HCT116 (cell line): ENCODE measurements at regions not wholly inside any gene's neighbourhood (a gene's known extent, or its start where the extent isn't known, plus 50 kb on each side); places are given as distances from the start of the nearest gene placed in this dataset.

Experiments used
- ATAC-seq: fragments of 200-7000 bp; cut with Tn5 transposase; 2 replicates; pipeline ENCODE4 v1.9.1; 2020; ENCODE audit warnings: mild to moderate bottlenecking, moderate library complexity
- BruUV-seq: library from RNA; stranded (reverse); fragments of 400-500 nt; replicated peaks from 2 replicates; lab custom pipeline; 2021; lab: Mats Ljungman, UMichigan
- CTCF ChIA-PET: fragments of 300-600 bp; sonication (Branson Sonifier 250); formaldehyde crosslinking; loops from one replicate; lab custom pipeline; 2021; ENCODE audit warnings: antibody characterized with exemption; lab: Charles Lee
- POLR2A ChIA-PET: fragments of 300-600, 350-600 bp; sonication (Branson Sonifier 250); formaldehyde crosslinking; loops from one replicate; lab custom pipeline; 2021; ENCODE audit warnings: antibody characterized with exemption; lab: Charles Lee
- RAD21 ChIA-PET, 2 experiments: fragments of 300-600 bp; sonication (Branson Sonifier 250); formaldehyde crosslinking; loops; one replicate each; lab custom pipeline; 2023; ENCODE audit warnings: low total read pairs in 2 of 2; ENCODE audit not compliant: uncharacterized antibody in 2 of 2, unreplicated experiment in 2 of 2, low non-redundant PET in 1 of 2; lab: Charles Lee
- DNase-seq: peaks from one replicate; pipeline ENCODE4 v3.0.0-alpha.2; 2010; ENCODE audit warnings: low read depth, low spot score
- H2AFZ ChIP-seq: fragments of 200-600 bp; shearing (Covaris generic), sonication (generic); 2 replicates; pipeline ENCODE4 v1.6.1; 2017; ENCODE audit warnings: low read depth, mixed run types, mixed read lengths, antibody characterized with exemption, low read length; ENCODE audit not compliant: poor library complexity, severe bottlenecking
- H3K27ac ChIP-seq: 2 replicates; pipeline ENCODE4 v1.5.1; 2012; ENCODE audit warnings: low read depth, low read length
- H3K27me3 ChIP-seq: fragments of 200-600 bp; sonication (generic); 2 replicates; pipeline ENCODE4 v1.6.1; 2016; ENCODE audit warnings: mixed run types, low read length, mixed read lengths; ENCODE audit not compliant: insufficient read depth
- H3K36me3 ChIP-seq, 2 experiments: fragments of 200-500 bp in 1 of 2; fragments of 200-600 bp in 1 of 2; sonication (Bioruptor generic) in 1 of 2; sonication (generic) in 1 of 2; 2 replicates each; pipeline versions ENCODE4 v1.5.1 to v1.6.1; 2014 to 2016; ENCODE audit warnings: low read length in 2 of 2, inconsistent platforms in 1 of 2, mixed read lengths in 1 of 2, mixed run types in 1 of 2; ENCODE audit not compliant: insufficient read depth in 2 of 2, control insufficient read depth in 1 of 2
- H3K4me1 ChIP-seq, 2 experiments: fragments of 200-600 bp in 1 of 2; sonication (generic) in 1 of 2; 2 replicates each; pipeline versions ENCODE4 v1.5.1 to v1.6.1; 2012 to 2017; ENCODE audit warnings: low read length in 2 of 2, inconsistent platforms in 1 of 2, mild to moderate bottlenecking in 1 of 2, mixed read lengths in 1 of 2, mixed run types in 1 of 2, moderate library complexity in 1 of 2; ENCODE audit not compliant: insufficient read depth in 2 of 2, control insufficient read depth in 1 of 2
- H3K4me2 ChIP-seq: fragments of 200-600 bp; sonication (generic); 2 replicates; pipeline ENCODE4 v1.6.1; 2017; ENCODE audit warnings: mixed run types, low read length, mixed read lengths
- H3K4me3 ChIP-seq, 2 experiments: fragments of 200-600 bp in 1 of 2; sonication (generic) in 1 of 2; replicated peaks in 1 of 2; 2 replicates each; pipeline ENCODE4 v1.5.1; 2011 to 2016; ENCODE audit warnings: low read length in 2 of 2, control low read depth in 1 of 2, low read depth in 1 of 2, mild to moderate bottlenecking in 1 of 2, mixed read lengths in 1 of 2, mixed run types in 1 of 2
- H3K79me2 ChIP-seq: fragments of 200-600 bp; sonication (generic); 2 replicates; pipeline ENCODE4 v1.6.1; 2017; ENCODE audit warnings: mild to moderate bottlenecking, mixed run types, low read length, moderate library complexity, mixed read lengths; ENCODE audit not compliant: insufficient read depth
- H3K9ac ChIP-seq: fragments of 200-600 bp; sonication (generic); 2 replicates; pipeline ENCODE4 v1.6.1; 2016; ENCODE audit warnings: low read length, mixed read lengths
- H3K9me2 ChIP-seq: fragments of 200-600 bp; sonication (generic), shearing (Covaris generic); 2 replicates; pipeline ENCODE4 v1.6.1; 2017; ENCODE audit warnings: mixed run types, mild to moderate bottlenecking, moderate library complexity; ENCODE audit not compliant: insufficient read depth
- H3K9me3 ChIP-seq, 2 experiments: fragments of 200-500 bp in 1 of 2; fragments of 200-600 bp in 1 of 2; sonication (Bioruptor generic) in 1 of 2; sonication (generic) in 1 of 2; 2 replicates each; pipeline ENCODE4 v1.6.1; 2014 to 2017; ENCODE audit warnings: low read length in 2 of 2, mixed read lengths in 2 of 2, inconsistent platforms in 1 of 2, low read depth in 1 of 2, mild to moderate bottlenecking in 1 of 2, mixed run types in 1 of 2, moderate library complexity in 1 of 2; ENCODE audit not compliant: control insufficient read depth in 1 of 2, insufficient read depth in 1 of 2
- H4K20me1 ChIP-seq: fragments of 200-600 bp; sonication (generic), shearing (Covaris generic); 2 replicates; pipeline ENCODE4 v1.6.1; 2017; ENCODE audit warnings: mixed run types, mild to moderate bottlenecking, moderate library complexity; ENCODE audit not compliant: insufficient read depth
- CTCF ChIP-seq, 3 experiments: fragments of 200-600 bp in 1 of 3; sonication (generic) in 1 of 3; IDR thresholded peaks in 2 of 3; conservative IDR thresholded peaks in 1 of 3; 2 replicates each; pipeline ENCODE4 v1.5.1; 2012 to 2017; ENCODE audit warnings: low read depth in 2 of 3, low read length in 2 of 3, antibody characterized with exemption in 1 of 3, borderline replicate concordance in 1 of 3, control low read depth in 1 of 3, mild to moderate bottlenecking in 1 of 3, mixed read lengths in 1 of 3, mixed run types in 1 of 3, moderate library complexity in 1 of 3; ENCODE audit not compliant: insufficient read depth in 1 of 3
- EGR1 ChIP-seq: IDR thresholded peaks from 2 replicates; pipeline ENCODE4 v1.6.1; 2012; ENCODE audit warnings: low read depth
- ELF1 ChIP-seq: IDR thresholded peaks from 2 replicates; pipeline ENCODE4 v1.6.1; 2012; ENCODE audit warnings: low read depth, borderline replicate concordance
- FOSL1 ChIP-seq: IDR thresholded peaks from 2 replicates; pipeline ENCODE4 v1.6.1; 2012; ENCODE audit warnings: low read depth
- POLR2A ChIP-seq: IDR thresholded peaks from 2 replicates; pipeline ENCODE4 v1.7.0; 2011; ENCODE audit warnings: borderline replicate concordance; ENCODE audit not compliant: insufficient read depth, insufficient read length; ENCODE audit errors: extremely low read depth
- POLR2AphosphoS5 ChIP-seq: IDR thresholded peaks from 2 replicates; pipeline ENCODE4 v1.6.1; 2011; ENCODE audit warnings: mild to moderate bottlenecking, low read depth, low read length, moderate library complexity
- RAD21 ChIP-seq: IDR thresholded peaks from 2 replicates; pipeline ENCODE4 v1.6.1; 2012; ENCODE audit warnings: low read depth, mild to moderate bottlenecking
- intact Hi-C: fragments of 100-400 bp; cut with micrococcal nuclease; formaldehyde crosslinking; loops from 2 replicates; pipeline ENCODE4 v1.10.0; 2022

GRCh38 chr12:131380220-131380964, 330.5 kb upstream of the SFSWAP start:
- no peaks in the 10 kb centered on the region for H3K9me2 ChIP-seq
- H3K27ac ChIP-seq, result no peak overlapping the region
- H3K4me2 ChIP-seq, result no peak overlapping the region
- H3K27me3 ChIP-seq, result peaks cover 6% of the 10 kb centered on the region; the same call in 1 of the 2 replicates
- H3K36me3 ChIP-seq, result no peaks in the 10 kb centered on the region
- no peak overlapping the region for H3K4me3 ChIP-seq
- H3K4me1 ChIP-seq, result no peaks in the 10 kb centered on the region
- DNase-seq (no peak), ATAC-seq (no peak)
- H3K79me2 ChIP-seq, result no peaks in the 10 kb centered on the region
- BruUV-seq, result no TSS peak
- H4K20me1 ChIP-seq, result no peaks in the 10 kb centered on the region
- H3K9me3 ChIP-seq, result no peaks in the 10 kb centered on the region
- no peak overlapping the region for H3K9ac ChIP-seq
- CTCF ChIA-PET, result no interaction called here
- no peak overlapping the region for H2AFZ ChIP-seq
- POLR2A ChIA-PET, result no interaction called here
- TF ChIP-seq CTCF (IDR thresholded peaks at IDR 0.05 in 2 of 3, conservative IDR thresholded peaks at IDR 0.05 in 1 of 3; ENCODE audit: borderline replicate concordance in 1 of 3, insufficient read depth in 1 of 3, low read depth in 2 of 3, low read length in 2 of 3), result no peak
- no peak for TF ChIP-seq FOSL1
- no peak for TF ChIP-seq EGR1
- TF ChIP-seq RAD21, result no peak
- TF ChIP-seq POLR2A, result no peak
- TF ChIP-seq ELF1, result no peak
- no peak for TF ChIP-seq POLR2AphosphoS5
- intact Hi-C loops, result no loop called here
- RAD21 ChIA-PET, result no interaction called here
